Naive B cell (primary cell): ENCODE measurements at regions not wholly inside any gene's neighbourhood (a gene's known extent, or its start where the extent isn't known, plus 50 kb on each side); places are given as distances from the start of the nearest gene placed in this dataset.
"Not testable (repeated sequence)": the region's sequence is repeated elsewhere in the genome, so short reads cannot be mapped to it uniquely, and the experiment has no call there.

Experiments used
- ATAC-seq, 2 donors: fragments of 150-1000 bp; cut with Tn5 transposase; 2 replicates each; pipeline ENCODE4 v1.10.0; 2021; ENCODE audit warnings: low read depth in 2 of 2, mild to moderate bottlenecking in 2 of 2, moderate library complexity in 2 of 2
- DNase-seq: peaks from one replicate; pipeline ENCODE4 v3.0.0; 2022
- H3K27ac Mint-ChIP-seq, 6 donors: one replicate each; pipeline ENCODE4 v1.8.0; 2020 to 2022; ENCODE audit warnings: mild to moderate bottlenecking in 6 of 6, mixed read lengths in 6 of 6, moderate library complexity in 5 of 6, inconsistent platforms in 2 of 6
- H3K27me3 Mint-ChIP-seq, 3 donors: one replicate each; pipeline ENCODE4 v1.8.0; 2021 to 2022; ENCODE audit warnings: mixed read lengths in 3 of 3, mild to moderate bottlenecking in 1 of 3
- H3K36me3 Mint-ChIP-seq, 2 donors: one replicate each; pipeline ENCODE4 v1.8.0; 2020 to 2022; ENCODE audit warnings: mixed read lengths in 2 of 2, inconsistent platforms in 1 of 2, mild to moderate bottlenecking in 1 of 2
- H3K4me1 Mint-ChIP-seq, 3 donors: one replicate each; pipeline ENCODE4 v1.8.0; 2020 to 2022; ENCODE audit warnings: mixed read lengths in 3 of 3, inconsistent platforms in 1 of 3, mild to moderate bottlenecking in 1 of 3, moderate library complexity in 1 of 3
- H3K4me3 Mint-ChIP-seq, 8 donors: one replicate each; pipeline ENCODE4 v1.8.0; 2020 to 2022; ENCODE audit warnings: mild to moderate bottlenecking in 8 of 8, mixed read lengths in 8 of 8, moderate library complexity in 8 of 8, inconsistent platforms in 2 of 8
- H3K9me3 Mint-ChIP-seq, 7 donors: one replicate each; pipeline ENCODE4 v1.8.0; 2020 to 2022; ENCODE audit warnings: mixed read lengths in 7 of 7, mild to moderate bottlenecking in 5 of 7, inconsistent platforms in 2 of 7, moderate library complexity in 1 of 7

DNA sequence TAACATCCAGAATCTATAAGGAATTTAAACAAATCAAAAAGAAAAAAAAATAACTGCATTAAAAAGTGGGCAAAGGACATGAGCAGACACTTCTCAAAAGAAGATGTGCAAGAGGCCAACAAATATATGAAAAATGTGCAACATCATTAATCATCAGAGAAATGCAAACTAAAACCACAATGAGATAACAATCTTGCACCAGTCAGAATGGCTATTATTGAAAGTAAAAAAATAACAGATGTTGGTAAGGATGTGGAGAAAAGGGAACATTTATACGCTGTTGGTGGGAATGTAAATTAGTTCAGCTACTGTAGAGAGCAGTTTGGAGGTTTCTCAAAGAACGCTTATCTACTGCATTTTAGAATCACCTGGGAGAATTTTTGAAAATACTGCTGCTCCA is 186.1 kb downstream of the OTOL1 start:
- ATAC-seq (no peak), DNase-seq (no peak)
- no peak overlapping the region for H3K4me3 Mint-ChIP-seq
- peaks cover 0 to 5% (median 3%) of the 10 kb centered on the region in 7 donors for H3K9me3 Mint-ChIP-seq
- H3K27ac Mint-ChIP-seq = no peak overlapping the region
- H3K36me3 Mint-ChIP-seq = no peaks in the 10 kb centered on the region
- no peaks in the 10 kb centered on the region for H3K4me1 Mint-ChIP-seq
- no peaks in the 10 kb centered on the region for H3K27me3 Mint-ChIP-seq

DNA sequence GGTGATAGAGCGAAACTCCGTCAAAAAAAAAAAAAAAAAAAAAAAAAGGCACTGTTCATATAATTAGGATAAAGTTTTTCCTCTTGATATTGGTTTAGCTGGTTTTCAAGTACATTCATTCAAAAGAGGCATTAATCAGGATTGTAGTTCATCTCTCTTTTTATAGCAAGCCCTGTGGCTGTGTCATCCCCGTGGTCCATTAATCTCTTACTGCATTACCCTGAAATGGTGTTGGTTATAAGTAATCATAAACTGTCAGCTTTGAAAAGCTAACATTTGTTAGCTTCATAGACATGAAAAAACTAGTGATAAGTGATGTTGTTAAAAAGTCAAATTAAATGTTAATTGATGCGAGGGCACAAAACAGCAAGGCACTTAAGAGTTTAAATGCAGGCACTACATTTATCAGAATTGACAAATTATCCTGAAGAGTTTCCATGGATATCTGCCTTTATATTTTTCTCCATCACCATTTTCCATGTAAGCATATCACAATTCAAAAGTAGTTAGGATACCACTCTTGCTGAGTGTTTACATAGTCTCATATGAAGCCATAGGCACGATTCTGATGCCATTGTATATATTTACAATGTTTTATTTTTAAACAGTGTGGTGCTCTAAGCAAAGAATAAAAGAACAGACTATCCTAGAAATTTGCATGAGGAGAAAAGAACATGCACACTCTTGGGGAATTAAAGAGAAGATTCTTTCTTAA is 193.1 kb downstream of the OTOL1 start:
- Mint-ChIP-seq H3K27me3 (no peaks in the 10 kb centered on the region), H3K9me3 (peaks cover 0 to 4% (median 1%) of the 10 kb centered on the region in 7 donors), H3K4me1 (no peaks in the 10 kb centered on the region), H3K27ac (no peak overlapping the region), H3K4me3 (no peak overlapping the region), H3K36me3 (no peaks in the 10 kb centered on the region)
- ATAC-seq (no peak), DNase-seq (no peak)

DNA sequence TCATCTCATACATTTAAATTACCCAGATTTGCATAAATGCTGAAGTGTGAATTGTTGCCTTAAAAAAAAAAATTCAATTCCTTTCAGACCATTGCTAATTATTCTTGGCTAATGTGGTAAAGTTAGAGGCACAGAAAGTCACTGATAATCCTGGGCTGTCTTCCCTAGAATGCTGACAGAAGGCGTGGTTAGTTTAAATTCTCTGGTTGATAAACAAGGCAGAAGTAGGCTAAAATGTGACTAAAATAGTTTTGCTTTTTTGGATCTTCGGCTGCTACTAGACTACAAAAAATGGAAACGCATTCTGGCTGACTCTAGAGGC is 193.7 kb downstream of the OTOL1 start:
- H3K27ac Mint-ChIP-seq = no peak overlapping the region
- no peaks in the 10 kb centered on the region for H3K27me3 Mint-ChIP-seq
- DNase-seq = no peak
- no peak overlapping the region for H3K4me3 Mint-ChIP-seq
- H3K9me3 Mint-ChIP-seq = peaks cover 0 to 4% (median 1%) of the 10 kb centered on the region in 7 donors
- ATAC-seq = no peak
- no peaks in the 10 kb centered on the region for H3K4me1 Mint-ChIP-seq
- no peaks in the 10 kb centered on the region for H3K36me3 Mint-ChIP-seq

DNA sequence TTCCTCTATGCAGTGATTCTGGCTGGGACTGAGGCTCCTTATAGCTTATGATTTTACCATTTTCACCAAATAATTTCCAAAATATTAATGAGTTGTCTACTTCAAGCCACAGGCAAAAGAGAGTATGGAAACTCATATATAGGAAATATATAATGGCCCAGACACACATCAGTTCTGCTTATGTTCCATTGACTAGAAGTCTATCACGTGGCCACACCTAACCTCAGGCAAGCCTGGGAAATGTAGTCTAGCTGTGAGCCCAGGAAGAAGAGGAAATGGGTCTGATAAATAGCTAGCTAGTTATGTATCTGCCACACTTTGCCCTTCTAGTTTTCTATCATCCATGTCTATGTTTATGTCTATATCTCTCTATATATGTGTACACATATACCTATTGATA is 195.1 kb downstream of the OTOL1 start:
- H3K9me3 Mint-ChIP-seq = peaks cover 0 to 4% (median 0%) of the 10 kb centered on the region in 7 donors
- ATAC-seq (no peak), DNase-seq (no peak)
- H3K36me3 Mint-ChIP-seq = no peaks in the 10 kb centered on the region
- H3K4me3 Mint-ChIP-seq = no peak overlapping the region
- no peaks in the 10 kb centered on the region for H3K4me1 Mint-ChIP-seq
- no peaks in the 10 kb centered on the region for H3K27me3 Mint-ChIP-seq
- no peak overlapping the region for H3K27ac Mint-ChIP-seq

DNA sequence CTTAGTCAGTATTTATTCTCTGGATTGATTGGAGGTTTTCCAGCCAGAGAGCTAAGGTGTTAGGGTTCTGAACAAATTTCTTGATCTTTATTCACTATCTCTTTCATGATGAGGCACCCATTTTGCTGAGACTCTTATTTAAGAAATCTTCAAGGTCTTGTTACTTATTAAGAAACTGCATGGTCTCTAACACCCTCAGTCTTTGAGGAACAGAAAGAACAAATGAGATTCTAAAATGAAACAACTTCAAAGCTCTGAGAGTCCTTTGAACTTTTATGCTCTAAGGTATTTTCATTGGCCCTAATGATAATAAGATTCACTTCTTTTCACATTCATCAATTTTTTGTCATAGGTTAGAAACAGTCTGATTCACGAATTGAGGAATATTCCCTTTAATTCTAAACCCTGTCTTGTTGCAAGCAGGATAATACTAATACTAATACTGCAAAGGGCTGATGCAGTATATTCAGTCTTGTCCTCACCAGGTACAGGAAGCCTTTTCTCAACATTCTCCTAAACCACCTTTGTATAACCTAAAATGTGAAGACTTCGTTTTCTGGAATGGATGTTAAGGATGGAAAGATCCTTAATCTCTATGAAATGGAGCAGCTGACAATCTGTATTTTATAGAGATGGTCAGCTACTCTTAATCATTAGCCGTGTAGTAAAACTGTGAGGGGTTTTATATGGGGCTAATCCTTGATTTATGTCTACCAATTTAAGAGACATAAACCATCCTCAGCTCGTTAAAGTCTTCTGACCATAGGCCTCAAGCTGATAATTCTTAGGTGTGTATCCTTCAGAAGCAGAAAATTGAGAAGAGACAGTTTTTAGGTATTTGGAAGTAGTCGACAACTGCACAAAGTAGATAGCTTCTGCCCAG is 198.3 kb downstream of the OTOL1 start:
- Mint-ChIP-seq H3K36me3 (no peaks in the 10 kb centered on the region), H3K4me3 (no peak overlapping the region), H3K9me3 (peaks cover 0 to 4% (median 0%) of the 10 kb centered on the region in 7 donors), H3K27me3 (no peaks in the 10 kb centered on the region), H3K27ac (no peak overlapping the region), H3K4me1 (no peaks in the 10 kb centered on the region)
- no peak for ATAC-seq
- DNase-seq = no peak

DNA sequence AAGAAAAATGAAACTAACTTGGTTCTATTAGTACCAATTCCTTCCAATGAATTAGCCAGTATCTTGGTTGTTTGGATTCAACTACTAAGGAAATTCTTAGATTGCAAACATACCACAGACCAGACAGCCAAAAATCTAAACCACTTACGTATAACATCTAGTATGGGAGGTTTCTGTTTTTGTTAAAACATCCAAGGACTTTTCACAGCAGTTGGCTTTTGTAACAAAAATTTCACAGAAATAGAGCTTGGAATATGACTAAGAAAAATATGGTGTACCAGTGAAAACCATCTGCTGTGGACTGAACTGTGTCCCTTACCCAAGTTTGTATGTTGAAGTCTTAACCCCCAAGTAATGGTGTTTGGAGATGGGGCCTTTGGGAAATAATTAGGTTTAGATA is 199.2 kb downstream of the OTOL1 start:
- ATAC-seq (no peak), DNase-seq (no peak)
- no peaks in the 10 kb centered on the region for H3K4me1 Mint-ChIP-seq
- no peaks in the 10 kb centered on the region for H3K36me3 Mint-ChIP-seq
- H3K9me3 Mint-ChIP-seq = peaks cover 0 to 4% (median 0%) of the 10 kb centered on the region in 7 donors
- no peak overlapping the region for H3K27ac Mint-ChIP-seq
- H3K4me3 Mint-ChIP-seq = no peak overlapping the region
- no peaks in the 10 kb centered on the region for H3K27me3 Mint-ChIP-seq

DNA sequence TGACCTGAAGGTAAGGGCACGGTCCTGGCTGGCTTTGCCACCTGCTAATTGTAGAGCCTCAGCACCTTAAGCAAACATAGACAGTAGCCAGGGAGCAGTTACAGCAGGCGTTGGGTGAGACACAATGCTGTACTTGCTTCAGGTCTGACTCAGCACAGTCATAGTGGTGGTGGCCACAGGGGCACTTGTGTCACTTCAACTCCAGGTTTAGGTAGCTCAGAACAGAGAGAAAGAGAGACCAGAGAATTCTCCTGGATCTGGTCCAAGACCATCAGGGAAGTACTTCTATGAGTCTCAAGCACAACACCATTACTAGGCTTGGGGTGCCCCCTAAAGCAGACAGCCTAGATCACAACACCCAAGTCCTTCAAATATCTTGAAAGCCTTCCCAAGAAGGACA is 204.4 kb downstream of the OTOL1 start:
- ATAC-seq = no peak
- Mint-ChIP-seq H3K4me1 (no peaks in the 10 kb centered on the region), H3K27me3 (no peaks in the 10 kb centered on the region), H3K4me3 (no peak overlapping the region), H3K27ac (no peak overlapping the region), H3K36me3 (no peaks in the 10 kb centered on the region), H3K9me3 (peaks cover 0 to 3% (median 0%) of the 10 kb centered on the region in 7 donors)
- no peak for DNase-seq

DNA sequence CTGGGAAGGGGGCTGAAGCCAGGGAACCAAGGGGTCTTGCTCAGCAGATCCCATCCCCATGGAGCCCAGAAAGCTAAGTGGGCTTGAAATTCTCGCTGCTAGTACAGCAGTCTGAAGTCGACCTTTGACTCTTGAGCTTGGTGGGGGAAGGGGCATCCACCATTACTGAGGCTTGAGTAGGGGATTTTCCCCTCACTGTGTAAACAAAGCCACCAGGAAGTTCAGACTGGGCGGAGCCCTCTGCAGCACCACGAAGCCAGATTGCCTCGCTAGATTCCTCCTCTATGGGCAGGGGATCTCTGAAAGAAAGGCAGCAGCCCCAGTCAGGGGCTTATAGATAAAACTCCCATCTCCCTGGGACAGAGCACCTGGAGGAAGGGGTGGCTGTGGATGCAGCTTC is 210.6 kb downstream of the OTOL1 start:
- DNase-seq, H3K4me1 Mint-ChIP-seq, H3K4me3 Mint-ChIP-seq, H3K27ac Mint-ChIP-seq, H3K36me3 Mint-ChIP-seq, ATAC-seq, H3K27me3 Mint-ChIP-seq, H3K9me3 Mint-ChIP-seq: not testable (repeated sequence)

DNA sequence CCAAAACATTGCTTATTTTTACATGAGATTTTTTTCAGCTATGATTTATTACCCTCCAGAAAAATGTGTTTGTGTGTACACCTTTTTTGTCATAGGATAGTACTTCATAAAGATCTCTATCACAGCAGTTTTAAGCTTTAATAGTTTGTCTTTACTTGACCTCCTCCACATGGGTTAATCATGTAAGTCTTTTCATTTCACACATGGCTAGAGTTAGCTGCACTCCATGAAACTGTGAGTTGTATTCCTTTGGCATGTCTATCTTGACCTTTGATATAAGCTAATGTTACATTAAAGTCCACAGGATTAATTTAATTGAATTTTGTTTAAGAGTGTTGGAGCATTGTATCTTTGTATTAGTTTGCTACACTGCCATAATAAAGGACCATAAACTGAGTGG is 217.1 kb downstream of the OTOL1 start:
- no peaks in the 10 kb centered on the region for H3K36me3 Mint-ChIP-seq
- no peaks in the 10 kb centered on the region for H3K27me3 Mint-ChIP-seq
- no peak overlapping the region for H3K4me3 Mint-ChIP-seq
- no peaks in the 10 kb centered on the region for H3K4me1 Mint-ChIP-seq
- peaks cover 0 to 13% (median 3%) of the 10 kb centered on the region in 7 donors for H3K9me3 Mint-ChIP-seq
- DNase-seq (no peak), ATAC-seq (no peak)
- H3K27ac Mint-ChIP-seq = no peak overlapping the region

DNA sequence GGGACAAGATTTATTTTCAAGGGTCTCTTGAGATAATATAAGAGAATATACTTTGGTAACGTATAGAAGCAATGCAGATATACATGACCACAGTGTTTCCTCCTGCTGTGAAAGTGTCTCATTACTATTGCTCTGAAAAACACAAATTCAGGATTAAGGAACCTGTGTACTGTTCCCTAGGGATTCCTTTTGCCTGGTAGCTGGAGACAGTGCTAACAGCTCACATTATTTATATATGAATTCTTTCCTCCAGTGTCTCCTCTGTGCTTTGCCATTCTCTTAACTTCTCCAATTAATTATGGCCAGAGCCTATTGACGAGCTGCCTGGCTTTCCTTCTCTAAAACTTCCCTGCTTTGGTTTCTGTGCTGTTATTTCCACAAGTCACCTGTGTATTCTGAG is 235.4 kb downstream of the OTOL1 start:
- DNase-seq = no peak
- no peak overlapping the region for H3K4me3 Mint-ChIP-seq
- no peaks in the 10 kb centered on the region for H3K27me3 Mint-ChIP-seq
- H3K4me1 Mint-ChIP-seq = no peaks in the 10 kb centered on the region
- no peak overlapping the region for H3K27ac Mint-ChIP-seq
- H3K36me3 Mint-ChIP-seq = no peaks in the 10 kb centered on the region
- H3K9me3 Mint-ChIP-seq = peaks cover 0 to 7% (median 0%) of the 10 kb centered on the region in 7 donors
- ATAC-seq = no peak

DNA sequence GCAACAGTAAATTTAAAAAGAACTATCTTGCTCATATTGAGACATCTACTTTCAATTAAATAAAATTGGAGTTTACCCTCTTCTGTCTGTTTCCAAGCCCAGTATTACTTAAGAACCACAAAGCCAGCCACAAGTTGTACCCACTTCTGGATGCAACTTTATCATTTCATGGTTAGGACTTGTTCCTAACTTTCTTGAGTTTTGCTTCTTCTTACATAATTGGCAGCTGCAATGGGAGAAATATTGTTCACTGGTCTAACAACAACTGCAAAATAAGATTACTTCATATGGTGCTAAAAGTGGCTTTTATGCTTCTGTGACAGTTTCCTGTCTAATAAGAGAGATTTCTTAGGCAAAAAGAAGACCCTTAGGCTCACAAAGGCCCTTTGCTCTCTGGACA is 240.6 kb downstream of the OTOL1 start:
- Mint-ChIP-seq H3K9me3 (peaks cover 0 to 5% (median 0%) of the 10 kb centered on the region in 7 donors), H3K27ac (no peak overlapping the region), H3K36me3 (no peaks in the 10 kb centered on the region), H3K4me1 (no peaks in the 10 kb centered on the region), H3K4me3 (no peak overlapping the region), H3K27me3 (no peaks in the 10 kb centered on the region)
- ATAC-seq (no peak), DNase-seq (no peak)

DNA sequence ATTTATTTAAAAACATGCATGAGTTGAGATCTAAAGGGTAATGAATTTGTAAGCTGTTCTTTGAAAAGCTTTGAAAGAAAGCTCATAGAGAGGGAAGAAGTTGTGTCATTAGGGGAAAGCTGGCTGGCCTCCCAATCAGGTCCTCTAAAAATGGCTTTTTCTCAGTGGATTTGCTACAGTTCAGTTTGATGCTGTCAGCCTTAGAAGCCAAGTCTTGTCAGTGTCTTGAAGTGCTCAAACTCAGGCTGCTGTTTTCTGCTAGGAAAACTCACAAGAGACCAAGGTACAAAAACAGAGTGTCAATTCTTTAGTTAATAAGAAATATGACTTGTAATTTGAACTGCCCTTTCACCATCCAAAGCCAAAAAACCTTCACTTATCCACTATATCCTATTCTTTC is 243.8 kb downstream of the OTOL1 start:
- no peak for DNase-seq
- ATAC-seq = no peak
- peaks cover 0 to 5% (median 0%) of the 10 kb centered on the region in 7 donors for H3K9me3 Mint-ChIP-seq
- no peak overlapping the region for H3K4me3 Mint-ChIP-seq
- no peaks in the 10 kb centered on the region for H3K36me3 Mint-ChIP-seq
- no peaks in the 10 kb centered on the region for H3K4me1 Mint-ChIP-seq
- H3K27ac Mint-ChIP-seq = no peak overlapping the region
- H3K27me3 Mint-ChIP-seq = no peaks in the 10 kb centered on the region

DNA sequence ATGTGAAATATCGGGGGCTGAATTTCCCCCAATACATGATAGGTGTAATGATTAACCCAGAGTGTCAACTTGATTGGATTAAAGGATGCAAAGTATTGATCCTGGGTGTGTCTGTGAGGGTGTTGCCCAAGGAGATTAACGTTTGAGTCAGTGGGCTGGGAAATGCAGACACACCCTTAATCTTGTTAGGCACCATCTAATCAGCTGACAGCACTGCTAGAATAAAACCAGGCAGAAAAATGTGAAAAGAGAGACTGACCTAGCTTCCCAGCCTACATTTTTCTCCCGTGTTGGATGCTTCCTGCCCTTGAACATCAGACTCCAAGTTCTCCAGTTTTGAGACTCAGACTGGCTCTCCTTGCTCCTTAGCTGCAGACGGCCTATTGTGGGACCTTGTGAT is 247.8 kb downstream of the OTOL1 start:
- Mint-ChIP-seq H3K4me1 (no peaks in the 10 kb centered on the region), H3K4me3 (no peak overlapping the region), H3K9me3 (no peaks in the 10 kb centered on the region), H3K36me3 (no peaks in the 10 kb centered on the region), H3K27me3 (no peaks in the 10 kb centered on the region), H3K27ac (no peak overlapping the region)
- no peak for ATAC-seq
- DNase-seq = no peak

DNA sequence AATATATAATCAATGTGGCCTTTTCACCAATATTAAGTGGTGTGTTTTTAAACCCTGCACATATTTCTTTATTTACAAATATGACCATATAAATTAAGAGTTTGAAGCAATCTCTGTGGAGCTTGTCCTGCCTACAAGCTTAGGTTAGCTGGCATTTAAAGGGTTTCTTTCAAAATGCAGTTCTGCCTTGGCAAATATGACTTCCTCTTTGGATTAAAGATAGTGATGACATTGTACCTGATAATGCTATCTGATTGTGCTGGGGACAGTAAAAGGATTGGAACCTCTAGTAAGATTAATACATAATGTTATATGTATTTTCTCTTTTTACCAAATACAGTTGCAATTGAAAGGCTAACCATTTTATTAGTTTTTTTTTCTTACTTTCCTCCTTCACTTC is 249.1 kb downstream of the OTOL1 start:
- DNase-seq (no peak), ATAC-seq (no peak)
- Mint-ChIP-seq H3K4me3 (no peak overlapping the region), H3K36me3 (no peaks in the 10 kb centered on the region), H3K27me3 (no peaks in the 10 kb centered on the region), H3K27ac (no peak overlapping the region), H3K4me1 (no peaks in the 10 kb centered on the region), H3K9me3 (peaks cover 0 to 4% (median 0%) of the 10 kb centered on the region in 7 donors)
